MCF 10A (cell line): ENCODE measurements at regions not wholly inside any gene's neighbourhood (a gene's known extent, or its start where the extent isn't known, plus 50 kb on each side); places are given as distances from the start of the nearest gene placed in this dataset.
"Not testable (repeated sequence)": the region's sequence is repeated elsewhere in the genome, so short reads cannot be mapped to it uniquely, and the experiment has no call there.

ENCODE experiments used
- BruUV-seq: library from RNA; stranded (reverse); fragments of 400-500 nt; replicated peaks from 2 replicates; lab custom pipeline; 2021; lab: Mats Ljungman, UMichigan
- CTCF ChIA-PET: fragments of 300-600 bp; sonication (Branson Sonifier 250); formaldehyde crosslinking; extraction: SDS; loops from one replicate; lab custom pipeline; 2021; ENCODE audit warnings: antibody characterized with exemption, inconsistent platforms; lab: Yijun Ruan, JAX
- POLR2A ChIA-PET: fragments of 300-600, 350-650 bp; sonication (Branson Sonifier 250); formaldehyde crosslinking; extraction: SDS; loops from one replicate; lab custom pipeline; 2020; ENCODE audit warnings: antibody characterized with exemption, inconsistent platforms; lab: Yijun Ruan, JAX
- DNase-seq: peaks from one replicate; pipeline ENCODE4 v3.0.0-alpha.2; 2018; ENCODE audit not compliant: unreplicated experiment
- H3K27ac Mint-ChIP-seq: one replicate; pipeline ENCODE4 v1.8.0; 2022; ENCODE audit warnings: mild to moderate bottlenecking, low read depth, mixed read lengths; ENCODE audit not compliant: unreplicated experiment
- H3K27me3 Mint-ChIP-seq: one replicate; pipeline ENCODE4 v1.8.0; 2022; ENCODE audit warnings: mixed read lengths; ENCODE audit not compliant: insufficient read depth, unreplicated experiment
- H3K36me3 Mint-ChIP-seq: one replicate; pipeline ENCODE4 v1.8.0; 2022; ENCODE audit warnings: mild to moderate bottlenecking, moderate library complexity, mixed read lengths; ENCODE audit not compliant: insufficient read depth, unreplicated experiment
- H3K4me1 Mint-ChIP-seq: one replicate; pipeline ENCODE4 v1.8.0; 2022; ENCODE audit warnings: mixed read lengths; ENCODE audit not compliant: insufficient read depth, unreplicated experiment
- H3K4me3 Mint-ChIP-seq: one replicate; pipeline ENCODE4 v1.8.0; 2022; ENCODE audit warnings: mild to moderate bottlenecking, moderate library complexity, mixed read lengths; ENCODE audit not compliant: unreplicated experiment
- H3K9me3 Mint-ChIP-seq: one replicate; pipeline ENCODE4 v1.8.0; 2022; ENCODE audit warnings: mixed read lengths; ENCODE audit not compliant: unreplicated experiment
- intact Hi-C: fragments of 100-400 bp; cut with micrococcal nuclease; formaldehyde crosslinking; loops from 2 replicates; pipeline ENCODE4 v1.14.1; 2022
- TF ChIP-seq, protein P1 (sequence below): fragments of 200-600 bp; IDR thresholded peaks from one replicate; pipeline ENCODE4 v1.8.0; 2022; ENCODE audit warnings: antibody characterized with exemption, mild to moderate bottlenecking; ENCODE audit not compliant: unreplicated experiment

DNA sequence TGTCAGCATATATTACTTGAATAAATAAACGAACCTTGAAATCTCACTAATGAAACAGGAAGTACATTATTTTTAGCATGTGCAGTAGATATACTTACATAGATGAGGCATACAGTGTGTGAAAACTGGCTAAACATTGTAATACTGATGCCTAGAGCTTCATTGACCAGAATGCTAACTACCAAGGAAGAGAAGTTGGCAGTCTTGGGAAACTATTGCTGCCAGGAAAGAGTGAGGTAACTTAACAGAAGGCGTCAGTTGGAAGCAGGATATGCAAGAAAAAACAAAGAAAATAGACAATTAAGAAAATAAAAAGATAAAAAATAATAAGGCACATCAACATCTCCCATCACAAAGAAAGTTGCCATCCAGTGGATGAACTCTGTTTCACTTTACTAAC lies 963.0 kb downstream of the TDRD15 start:
- no peak for DNase-seq
- intact Hi-C loops = no loop called here
- Mint-ChIP-seq H3K36me3 (no peaks in the 10 kb centered on the region), H3K9me3 (peaks cover 10% of the 10 kb centered on the region), H3K4me3 (no peak overlapping the region), H3K27ac (no peak overlapping the region), H3K4me1 (no peaks in the 10 kb centered on the region), H3K27me3 (no peaks in the 10 kb centered on the region)
- CTCF ChIA-PET = interaction anchor here (0.6 kb wide), 1 partner anchor 33 kb away, joined by 5 read pairs; no protein-coding TSS in a partner anchor
- POLR2A ChIA-PET = no interaction called here
- BruUV-seq = no TSS peak
- TF ChIP-seq, protein P1, sequence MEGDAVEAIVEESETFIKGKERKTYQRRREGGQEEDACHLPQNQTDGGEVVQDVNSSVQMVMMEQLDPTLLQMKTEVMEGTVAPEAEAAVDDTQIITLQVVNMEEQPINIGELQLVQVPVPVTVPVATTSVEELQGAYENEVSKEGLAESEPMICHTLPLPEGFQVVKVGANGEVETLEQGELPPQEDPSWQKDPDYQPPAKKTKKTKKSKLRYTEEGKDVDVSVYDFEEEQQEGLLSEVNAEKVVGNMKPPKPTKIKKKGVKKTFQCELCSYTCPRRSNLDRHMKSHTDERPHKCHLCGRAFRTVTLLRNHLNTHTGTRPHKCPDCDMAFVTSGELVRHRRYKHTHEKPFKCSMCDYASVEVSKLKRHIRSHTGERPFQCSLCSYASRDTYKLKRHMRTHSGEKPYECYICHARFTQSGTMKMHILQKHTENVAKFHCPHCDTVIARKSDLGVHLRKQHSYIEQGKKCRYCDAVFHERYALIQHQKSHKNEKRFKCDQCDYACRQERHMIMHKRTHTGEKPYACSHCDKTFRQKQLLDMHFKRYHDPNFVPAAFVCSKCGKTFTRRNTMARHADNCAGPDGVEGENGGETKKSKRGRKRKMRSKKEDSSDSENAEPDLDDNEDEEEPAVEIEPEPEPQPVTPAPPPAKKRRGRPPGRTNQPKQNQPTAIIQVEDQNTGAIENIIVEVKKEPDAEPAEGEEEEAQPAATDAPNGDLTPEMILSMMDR = no peak

DNA sequence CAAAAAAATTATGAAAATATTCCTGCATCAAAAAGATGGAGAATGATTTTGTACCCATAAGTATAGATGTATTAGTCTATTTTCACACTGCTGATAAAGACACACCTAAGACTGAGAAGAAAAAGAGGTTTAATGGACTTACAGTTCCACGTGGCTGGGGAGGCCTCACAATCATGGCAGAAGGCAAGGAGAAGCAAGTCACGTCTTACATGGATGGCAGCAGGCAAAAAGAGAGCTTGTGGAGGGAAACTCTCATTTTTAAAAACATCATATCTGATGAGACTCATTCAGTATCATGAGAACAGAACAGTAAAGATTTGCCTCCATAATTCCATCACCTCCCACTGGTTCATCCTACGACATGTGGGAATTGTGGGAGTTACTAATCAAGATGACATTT lies 979.8 kb downstream of the TDRD15 start:
- POLR2A ChIA-PET, H3K4me1 Mint-ChIP-seq, H3K27me3 Mint-ChIP-seq, H3K4me3 Mint-ChIP-seq, DNase-seq, CTCF ChIA-PET, intact Hi-C loops, BruUV-seq, H3K36me3 Mint-ChIP-seq, H3K27ac Mint-ChIP-seq: not testable (repeated sequence)
- peaks cover 21% of the 10 kb centered on the region for H3K9me3 Mint-ChIP-seq

DNA sequence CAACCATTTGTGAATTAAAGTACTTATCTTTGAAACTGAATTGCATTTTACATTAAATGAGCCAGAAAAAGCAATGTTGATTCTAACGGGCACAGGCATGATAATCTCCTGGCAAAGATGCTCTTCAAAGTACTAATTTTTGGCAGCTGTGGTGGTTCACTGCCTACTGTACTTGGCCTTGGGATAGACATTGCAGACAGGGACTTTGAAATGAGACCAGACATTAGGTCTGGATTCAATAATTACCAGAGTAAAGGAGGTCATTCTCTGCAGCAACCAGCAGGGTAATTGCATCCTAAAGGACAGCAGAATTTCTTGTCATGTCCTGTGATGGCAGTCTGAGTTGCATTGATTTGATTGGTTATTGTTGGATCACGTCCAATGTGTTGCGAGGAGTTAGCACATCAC lies 986.5 kb downstream of the TDRD15 start:
- Mint-ChIP-seq H3K27ac (no peak overlapping the region), H3K4me1 (no peaks in the 10 kb centered on the region), H3K9me3 (peaks cover 12% of the 10 kb centered on the region), H3K36me3 (no peaks in the 10 kb centered on the region), H3K27me3 (no peaks in the 10 kb centered on the region), H3K4me3 (no peak overlapping the region)
- DNase-seq = no peak
- intact Hi-C loops = no loop called here
- POLR2A ChIA-PET = interaction anchor here (0.6 kb wide), 1 partner anchor 744 kb away, joined by 3 read pairs; no protein-coding TSS in a partner anchor
- TF ChIP-seq, protein P1 = no peak
- no TSS peak for BruUV-seq
- CTCF ChIA-PET = interaction anchor here (0.6 to 0.7 kb wide), 2 partner anchors 144 to 1273 kb away, joined by 3 read pairs; no protein-coding TSS in a partner anchor

DNA sequence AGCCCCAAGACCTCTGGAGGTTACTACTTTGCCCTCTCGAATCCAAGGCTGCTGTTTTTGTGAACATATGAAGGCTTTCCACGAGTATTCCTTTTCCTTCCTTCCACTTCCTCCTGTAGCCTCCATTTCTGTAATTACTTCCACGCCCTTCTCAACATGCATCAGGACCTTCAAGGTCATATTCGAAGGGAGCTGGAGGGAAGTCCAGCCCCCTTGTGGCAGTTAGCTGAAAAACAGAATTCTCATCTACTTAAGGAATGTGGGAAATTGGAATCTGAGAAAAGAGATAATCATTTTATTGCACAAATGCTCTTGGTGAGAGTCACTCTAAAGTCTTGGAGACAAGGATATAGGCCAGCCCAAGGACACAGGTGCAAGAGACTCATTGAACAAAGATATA lies 1000.2 kb downstream of the TDRD15 start:
- Mint-ChIP-seq H3K4me3 (no peak overlapping the region), H3K27ac (no peak overlapping the region), H3K36me3 (no peaks in the 10 kb centered on the region), H3K4me1 (peaks cover 8% of the 10 kb centered on the region), H3K27me3 (no peaks in the 10 kb centered on the region), H3K9me3 (peaks cover 19% of the 10 kb centered on the region)
- no peak for DNase-seq
- POLR2A ChIA-PET = no interaction called here
- TF ChIP-seq, protein P1 = peak; percentile 13
- BruUV-seq = no TSS peak
- intact Hi-C loops = no loop called here
- CTCF ChIA-PET = no interaction called here

DNA sequence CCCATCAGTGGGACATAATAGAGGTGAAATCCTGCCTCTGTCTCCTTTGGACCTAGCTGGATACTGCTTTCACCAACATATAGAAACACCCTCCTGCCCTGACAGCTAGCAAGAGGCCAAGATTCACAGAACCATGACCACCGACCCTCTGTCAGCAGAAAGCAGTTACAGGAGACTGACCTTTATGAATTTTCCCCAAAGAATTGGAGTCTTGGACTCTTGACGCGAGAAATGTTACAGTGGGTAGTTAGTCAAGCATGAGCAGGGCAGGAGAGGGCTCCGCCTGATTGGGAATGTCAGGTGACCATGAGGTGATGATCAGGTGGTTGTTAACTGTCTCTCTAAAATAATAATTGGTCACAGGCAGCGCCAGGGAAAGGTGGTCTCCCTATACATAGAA lies 1002.3 kb downstream of the TDRD15 start:
- no peaks in the 10 kb centered on the region for H3K36me3 Mint-ChIP-seq

More for the DNA sequence above, 1002.3 kb downstream of the TDRD15 start:
- ChIA-PET CTCF (no interaction called here), POLR2A (no interaction called here)
- intact Hi-C loops = no loop called here
- no peak for DNase-seq
- H3K9me3 Mint-ChIP-seq = peaks cover 26% of the 10 kb centered on the region
- peaks cover 8% of the 10 kb centered on the region for H3K4me1 Mint-ChIP-seq
- no TSS peak for BruUV-seq
- no peak overlapping the region for H3K27ac Mint-ChIP-seq
- no peak overlapping the region for H3K4me3 Mint-ChIP-seq
- no peaks in the 10 kb centered on the region for H3K27me3 Mint-ChIP-seq
- TF ChIP-seq, protein P1 = no peak
